SKM-1 (cell line): ENCODE measurements at regions not wholly inside any gene's neighbourhood (a gene's known extent, or its start where the extent isn't known, plus 50 kb on each side); places are given as distances from the start of the nearest gene placed in this dataset.
"Not testable (repeated sequence)": the region's sequence is repeated elsewhere in the genome, so short reads cannot be mapped to it uniquely, and the experiment has no call there.

Experiments
- DNase-seq: peaks from one replicate; lab custom pipeline; 2025; ENCODE audit not compliant: unreplicated experiment; lab: John Stamatoyannopoulos, UW

- no peak for DNase-seq
These were observed 87.0 kb downstream of the PLSCR2 start for GRCh38 chr3:146382386-146382785.

GRCh38 chr3:146380046-146380445 lies 89.3 kb downstream of the PLSCR2 start:
- no peak for DNase-seq

GRCh38 chr3:146375219-146375618 lies 94.1 kb downstream of the PLSCR2 start:
- no peak for DNase-seq

- DNase-seq, result no peak
These were observed 95.2 kb downstream of the PLSCR2 start for GRCh38 chr3:146374146-146374545.

- no peak for DNase-seq
These were observed 97.5 kb downstream of the PLSCR2 start for GRCh38 chr3:146371902-146372301.

- no peak for DNase-seq
These were observed 100.4 kb downstream of the PLSCR2 start for GRCh38 chr3:146368882-146369523.

GRCh38 chr3:146359841-146360240 lies 108.9 kb upstream of the PLSCR4 start:
- no peak for DNase-seq

GRCh38 chr3:146354421-146354820 lies 103.5 kb upstream of the PLSCR4 start:
- not testable (repeated sequence) for DNase-seq

- no peak for DNase-seq
These were observed 99.9 kb upstream of the PLSCR4 start for GRCh38 chr3:146350852-146351251.

- DNase-seq, result no peak
These were observed 95.0 kb upstream of the PLSCR4 start for GRCh38 chr3:146345900-146346299.

GRCh38 chr3:146343551-146343950 lies 92.6 kb upstream of the PLSCR4 start:
- no peak for DNase-seq

- no peak for DNase-seq
These were observed 92.1 kb upstream of the PLSCR4 start for GRCh38 chr3:146342989-146343388.

- no peak for DNase-seq
These were observed 88.4 kb upstream of the PLSCR4 start for GRCh38 chr3:146339349-146339748.

GRCh38 chr3:146337991-146338390 lies 87.1 kb upstream of the PLSCR4 start:
- DNase-seq, result no peak

GRCh38 chr3:146335386-146335785 lies 84.5 kb upstream of the PLSCR4 start:
- DNase-seq, result no peak

- no peak for DNase-seq
These were observed 83.2 kb upstream of the PLSCR4 start for GRCh38 chr3:146334151-146334550.

GRCh38 chr3:146331967-146332366 lies 81.1 kb upstream of the PLSCR4 start:
- no peak for DNase-seq

GRCh38 chr3:146326875-146327543 lies 76.1 kb upstream of the PLSCR4 start:
- DNase-seq, result peak; percentile 5

- no peak for DNase-seq
These were observed 74.3 kb upstream of the PLSCR4 start for GRCh38 chr3:146325170-146325569.

GRCh38 chr3:146322216-146322817 lies 71.4 kb upstream of the PLSCR4 start:
- DNase-seq, result no peak

- DNase-seq, result no peak
These were observed 64.0 kb upstream of the PLSCR4 start for GRCh38 chr3:146314871-146315270.

- no peak for DNase-seq
These were observed 62.8 kb upstream of the PLSCR4 start for GRCh38 chr3:146313746-146314111.
